ENCODE measurements at regions not wholly inside any gene's neighbourhood (a gene's known extent, or its start where the extent isn't known, plus 50 kb on each side); places are given as distances from the start of the nearest gene placed in this dataset.

GRCh38 chr2:125073440-125073839, 1048.4 kb downstream of the CNTNAP5 start:
- TF ChIP-seq SPI1 (IDR thresholded peaks at IDR 0.05; ENCODE audit: low read depth, low read length) (no peak), POLR2A (IDR thresholded peaks at IDR 0.05; ENCODE audit: low read depth, low read length) (no peak)
